ENCODE measurements at regions not wholly inside any gene's neighbourhood (a gene's known extent, or its start where the extent isn't known, plus 50 kb on each side); places are given as distances from the start of the nearest gene placed in this dataset.

DNA sequence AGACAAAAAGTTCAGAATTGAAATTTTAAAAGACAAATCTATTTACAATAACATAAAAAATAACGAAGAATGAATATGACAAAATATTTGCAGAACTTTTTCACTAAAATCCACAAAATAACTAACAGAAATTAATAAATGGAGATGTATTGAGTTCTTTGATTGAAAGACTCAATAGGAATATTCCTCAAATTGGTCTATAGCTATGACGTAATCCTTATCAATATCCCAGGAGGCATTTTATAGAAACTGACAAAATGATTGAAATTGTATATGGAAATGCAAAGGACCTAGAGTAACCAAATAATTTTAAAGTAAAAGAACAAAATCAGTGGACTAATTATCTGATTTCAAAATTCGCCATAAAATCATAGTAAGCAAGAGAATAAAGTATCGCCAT, 328.7 kb downstream of the MED10 start:
- H3K4me1 ChIP-seq (ENCODE audit: control insufficient read depth, insufficient read depth, low read length), result no peaks in the 10 kb centered on the region
- no peak overlapping the region for H3K4me3 ChIP-seq (ENCODE audit: low read depth, low read length)
- TF ChIP-seq ZNF610 (tag by site-specific recombination; IDR thresholded peaks at IDR 0.05; ENCODE audit: borderline replicate concordance) (no peak), OSR2 (tag by site-specific recombination; IDR thresholded peaks at IDR 0.05) (no peak), ZBTB6 (tag by site-specific recombination; IDR thresholded peaks at IDR 0.05) (no peak), ZNF184 (tag by site-specific recombination; IDR thresholded peaks at IDR 0.05) (no peak), ZNF529 (tag by site-specific recombination; IDR thresholded peaks at IDR 0.05; ENCODE audit: insufficient replicate concordance) (no peak)
- ChIA-PET POLR2A (no interaction called here), CTCF (no interaction called here)
- H3K9me3 ChIP-seq (ENCODE audit: control insufficient read depth, insufficient read depth, low read depth, low read length), result no peaks in the 10 kb centered on the region
- no peak overlapping the region for H3K27ac ChIP-seq (ENCODE audit: extremely low read depth, low read depth, low read length)
- no peaks in the 10 kb centered on the region for H3K36me3 ChIP-seq (ENCODE audit: control insufficient read depth in 2 of 2, insufficient read depth in 1 of 2, low read length in 2 of 2)

- H3K36me3 ChIP-seq (ENCODE audit: control insufficient read depth in 2 of 2, insufficient read depth in 1 of 2, low read length in 2 of 2), result no peaks in the 10 kb centered on the region
- no peaks in the 10 kb centered on the region for H3K9me3 ChIP-seq (ENCODE audit: control insufficient read depth, insufficient read depth, low read depth, low read length)
- CTCF ChIA-PET, result no interaction called here
- TF ChIP-seq ZNF16 (tag by site-specific recombination; IDR thresholded peaks at IDR 0.05; ENCODE audit: low read depth) (no peak), SP2 (tag by site-specific recombination; IDR thresholded peaks at IDR 0.05) (no peak), KLF16 (tag by site-specific recombination; IDR thresholded peaks at IDR 0.05) (no peak), ZNF530 (tag by site-specific recombination; IDR thresholded peaks at IDR 0.05; ENCODE audit: low read depth) (no peak), ZBTB26 (tag by site-specific recombination; optimal IDR thresholded peaks at IDR 0.05) (no peak), ZNF416 (tag by site-specific recombination; IDR thresholded peaks at IDR 0.05) (no peak)
- POLR2A ChIA-PET, result no interaction called here
- H3K4me1 ChIP-seq (ENCODE audit: control insufficient read depth, insufficient read depth, low read length), result no peaks in the 10 kb centered on the region
- no peak overlapping the region for H3K27ac ChIP-seq (ENCODE audit: extremely low read depth, low read depth, low read length)
- H3K4me3 ChIP-seq (ENCODE audit: low read depth, low read length), result no peak overlapping the region
Measured at GRCh38 chr5:6048746-6049145, 329.6 kb downstream of the MED10 start.

- H3K4me1 ChIP-seq (ENCODE audit: control insufficient read depth, insufficient read depth, low read length), result no peaks in the 10 kb centered on the region
- H3K27ac ChIP-seq (ENCODE audit: extremely low read depth, low read depth, low read length), result no peak overlapping the region
- CTCF ChIA-PET, result no interaction called here
- no peak for TF ChIP-seq ZNF510 (tag by site-specific recombination; IDR thresholded peaks at IDR 0.05; ENCODE audit: insufficient replicate concordance)
- no peak for TF ChIP-seq ZNF221 (tag by site-specific recombination; IDR thresholded peaks at IDR 0.05; ENCODE audit: borderline replicate concordance)
- TF ChIP-seq ZBTB6 (tag by site-specific recombination; IDR thresholded peaks at IDR 0.05), result no peak
- TF ChIP-seq SP2 (tag by site-specific recombination; IDR thresholded peaks at IDR 0.05), result no peak
- no peak for TF ChIP-seq ZNF2 (tag by site-specific recombination; IDR thresholded peaks at IDR 0.05)
- no peak for TF ChIP-seq PRDM2 (tag by site-specific recombination; IDR thresholded peaks at IDR 0.05; ENCODE audit: borderline replicate concordance)
- no peaks in the 10 kb centered on the region for H3K36me3 ChIP-seq (ENCODE audit: control insufficient read depth in 2 of 2, insufficient read depth in 1 of 2, low read length in 2 of 2)
- POLR2A ChIA-PET, result no interaction called here
- no peak overlapping the region for H3K4me3 ChIP-seq (ENCODE audit: low read depth, low read length)
- no peaks in the 10 kb centered on the region for H3K9me3 ChIP-seq (ENCODE audit: control insufficient read depth, insufficient read depth, low read depth, low read length)
Measured at GRCh38 chr5:6046296-6046967, 331.9 kb downstream of the MED10 start.
